HG03066 (cell line): ENCODE measurements at regions not wholly inside any gene's neighbourhood (a gene's known extent, or its start where the extent isn't known, plus 50 kb on each side); places are given as distances from the start of the nearest gene placed in this dataset.
"Not testable (repeated sequence)": the region's sequence is repeated elsewhere in the genome, so short reads cannot be mapped to it uniquely, and the experiment has no call there.

ENCODE experiments used
- ATAC-seq: cut with Tn5 transposase; IDR thresholded peaks from one replicate; pipeline ENCODE4 v1.9.1; 2021; ENCODE audit warnings: low read depth; ENCODE audit not compliant: unreplicated experiment

DNA sequence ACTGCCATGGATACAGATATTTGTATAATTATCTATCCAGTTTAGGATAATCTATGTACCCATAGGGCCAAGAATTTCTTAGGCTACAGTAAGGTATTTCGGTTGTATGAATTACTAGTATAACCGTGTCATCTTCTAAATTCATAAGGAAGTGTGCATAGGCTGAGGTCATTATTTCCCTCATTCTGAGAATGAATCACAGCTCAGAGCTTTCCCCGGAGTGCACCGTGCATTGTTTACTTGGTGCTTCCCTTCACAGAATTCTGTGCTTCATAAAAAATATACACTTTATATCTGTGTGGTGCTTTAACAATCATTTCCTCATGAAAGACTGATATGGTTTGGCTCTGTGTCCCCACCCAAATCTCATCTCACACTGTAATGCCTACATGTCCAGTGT is 514.1 kb downstream of the ETNK1 start:
- no peak for ATAC-seq

DNA sequence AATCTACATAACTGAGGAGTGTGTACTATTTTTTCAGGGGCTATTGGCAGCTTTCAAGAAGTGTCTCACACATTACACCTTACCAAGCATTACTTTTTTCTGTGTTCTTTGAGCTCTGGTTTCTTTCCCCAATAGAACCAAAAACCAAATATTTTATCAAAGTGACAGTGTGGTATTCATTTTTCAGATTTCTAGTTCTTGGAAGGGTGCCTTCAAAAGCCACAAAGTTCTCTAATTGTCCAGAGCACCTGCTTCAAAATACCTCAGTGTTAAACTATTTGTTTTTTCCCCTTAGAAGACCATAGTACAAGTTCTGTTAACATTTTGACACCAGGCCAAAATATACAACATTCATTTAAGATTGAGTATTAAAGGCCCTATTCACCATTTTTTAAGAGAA is 515.7 kb downstream of the ETNK1 start:
- ATAC-seq = no peak

DNA sequence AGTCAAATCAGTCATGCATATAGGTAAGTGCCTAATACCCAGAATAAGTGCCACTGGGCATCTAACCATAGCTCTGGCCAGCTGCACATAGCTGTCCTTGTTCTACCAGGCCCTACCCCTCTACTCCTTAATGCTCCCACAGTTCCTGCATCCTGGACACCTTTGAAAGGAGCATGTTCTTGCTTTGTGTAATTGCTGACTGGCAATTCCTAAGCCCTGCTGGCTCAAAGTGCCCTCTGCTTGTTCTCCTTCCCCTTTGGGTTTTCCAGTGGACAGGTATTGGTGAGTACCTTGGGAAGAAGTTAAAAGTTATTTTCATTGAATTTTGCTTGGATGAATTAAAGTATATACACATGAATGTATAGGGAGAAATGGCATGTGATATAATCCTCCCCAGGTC is 516.4 kb downstream of the ETNK1 start:
- ATAC-seq = no peak

DNA sequence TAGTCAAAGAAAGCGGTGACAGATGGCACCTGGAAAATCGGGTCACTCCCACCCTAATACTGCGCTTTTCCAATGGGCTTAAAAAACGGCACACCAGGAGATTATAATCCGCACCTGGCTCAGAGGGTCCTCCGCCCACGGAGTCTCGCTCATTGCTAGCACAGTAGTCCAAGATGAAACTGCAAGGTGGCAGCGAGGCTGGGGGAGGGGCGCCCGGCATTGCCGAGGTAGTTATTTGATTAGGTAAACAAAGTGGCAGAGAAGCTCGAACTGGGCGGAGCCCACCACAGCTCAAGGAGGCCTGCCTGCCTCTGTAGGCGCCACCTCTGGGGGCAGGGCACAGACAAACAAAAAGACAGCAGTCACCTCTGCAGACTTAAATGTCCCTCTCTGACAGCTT is 521.1 kb downstream of the ETNK1 start:
- not testable (repeated sequence) for ATAC-seq

DNA sequence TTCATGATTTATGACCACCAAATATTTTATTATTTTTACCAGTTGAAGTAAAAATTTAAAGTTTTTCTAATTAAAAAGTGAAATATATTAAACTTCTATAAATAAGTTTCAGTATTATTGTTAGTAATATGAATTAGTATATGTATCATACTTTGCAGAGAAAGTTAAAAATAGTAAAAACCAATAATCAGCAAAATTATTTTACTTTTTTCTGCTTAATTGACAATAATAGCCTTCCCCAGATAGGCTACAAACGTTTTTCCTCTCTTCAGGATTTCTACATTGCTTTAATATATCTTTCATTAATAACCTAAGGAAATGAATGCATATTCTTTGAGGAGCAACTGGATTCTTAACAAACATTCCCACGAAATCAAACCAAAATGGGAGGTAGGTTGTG is 543.5 kb downstream of the ETNK1 start:
- no peak for ATAC-seq

DNA sequence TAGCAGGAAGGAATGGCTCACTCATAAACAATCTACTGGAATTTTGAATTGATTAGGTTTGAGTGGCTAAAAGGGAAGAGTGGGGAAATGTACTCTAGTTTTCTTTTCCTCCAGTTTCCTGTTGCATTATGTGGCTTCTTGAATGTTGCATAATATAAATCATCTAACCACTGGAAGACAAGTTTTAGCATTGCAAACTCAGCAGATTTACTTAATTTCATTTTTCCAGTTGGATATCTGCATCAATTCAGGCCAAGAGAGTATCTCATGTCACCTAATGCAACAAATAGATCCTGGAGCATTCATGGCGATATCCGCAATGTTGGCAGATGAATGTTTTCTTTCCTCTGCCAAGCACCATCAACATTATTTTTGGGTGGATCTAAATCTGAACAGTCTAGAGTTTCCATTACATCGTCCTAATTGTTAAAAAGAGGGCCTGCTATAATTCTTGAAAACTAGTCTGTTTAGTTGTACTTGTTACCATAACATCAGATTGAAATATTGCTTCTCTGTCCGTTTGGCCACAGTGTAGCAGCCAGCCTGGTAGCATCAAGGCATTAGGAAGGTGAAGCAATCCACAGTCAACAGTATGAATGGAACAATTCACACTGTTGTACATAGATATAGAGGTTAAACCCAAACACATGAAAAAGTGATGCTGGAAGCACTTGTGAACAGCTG is 544.2 kb downstream of the ETNK1 start:
- no peak for ATAC-seq

DNA sequence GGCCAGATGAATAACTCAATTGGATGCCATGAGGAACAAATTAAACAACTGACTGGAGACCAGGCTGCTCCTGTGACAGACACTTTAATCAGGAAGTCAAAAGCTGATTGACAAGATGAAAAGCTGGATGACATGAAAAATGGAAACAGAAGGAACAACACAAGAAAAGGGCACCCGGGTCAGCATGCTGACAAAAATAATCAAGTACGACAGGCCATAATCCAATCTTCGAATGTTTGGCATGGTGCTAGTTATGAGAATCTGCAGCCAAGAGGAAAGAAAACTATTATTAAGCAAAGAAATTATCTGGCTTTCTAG is 544.7 kb downstream of the ETNK1 start:
- ATAC-seq = no peak

DNA sequence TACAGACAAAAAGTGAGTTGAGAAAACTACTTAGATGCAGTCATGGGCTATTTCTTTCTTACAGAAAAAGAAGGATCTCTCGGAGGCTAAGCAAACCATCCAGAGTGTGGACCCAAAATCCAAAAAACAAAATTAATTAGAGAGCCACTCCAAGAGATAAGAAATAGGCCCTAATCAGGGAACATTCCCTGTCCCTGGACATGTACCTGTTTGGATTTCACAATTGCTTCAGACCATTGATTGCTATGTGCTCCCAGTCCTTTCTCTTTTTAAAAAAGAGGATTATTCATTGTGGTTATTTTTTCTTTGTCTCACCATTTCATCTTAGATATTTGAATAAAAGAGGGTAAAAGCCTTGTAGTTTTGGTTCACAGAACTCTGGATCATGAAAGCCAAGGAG is 549.9 kb downstream of the ETNK1 start:
- ATAC-seq = no peak

DNA sequence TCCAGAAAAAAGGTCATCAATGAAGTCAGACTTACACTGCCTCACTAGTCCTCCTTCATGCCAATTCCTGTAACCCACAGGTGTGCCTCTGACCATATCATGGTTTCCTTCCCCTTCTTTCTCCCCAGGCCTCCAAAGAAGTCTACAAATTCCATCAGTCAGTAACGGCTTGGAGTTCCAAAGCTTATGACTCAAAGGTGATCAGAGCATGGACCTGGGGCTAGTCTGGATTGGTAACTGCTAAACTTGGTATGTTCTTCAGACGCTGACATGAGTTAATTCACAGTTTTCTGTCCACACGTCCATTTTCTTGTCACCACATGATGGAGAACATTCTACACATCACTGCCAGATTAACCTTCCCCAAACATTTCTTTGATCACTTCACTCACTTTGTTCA is 560.4 kb downstream of the ETNK1 start:
- no peak for ATAC-seq

DNA sequence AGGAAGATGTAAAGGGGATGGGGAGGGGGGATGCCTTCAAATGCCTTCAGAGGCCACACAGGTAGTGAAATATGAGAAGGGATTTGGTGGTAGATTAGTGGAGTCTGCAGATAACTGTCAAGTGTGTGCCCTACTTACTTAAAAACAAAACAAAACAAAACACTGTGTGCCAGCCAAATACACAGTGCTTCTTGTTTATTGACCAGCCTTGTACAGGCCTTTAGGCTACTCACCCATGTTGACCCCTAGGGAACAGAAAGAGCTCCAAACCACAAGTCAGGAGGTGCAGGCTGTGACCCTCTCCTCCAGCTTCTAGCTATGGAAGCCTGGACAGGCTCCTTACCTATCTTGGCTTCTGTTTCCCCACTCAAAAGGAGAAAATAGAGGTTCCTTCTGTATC is 562.0 kb downstream of the ETNK1 start:
- ATAC-seq = no peak

DNA sequence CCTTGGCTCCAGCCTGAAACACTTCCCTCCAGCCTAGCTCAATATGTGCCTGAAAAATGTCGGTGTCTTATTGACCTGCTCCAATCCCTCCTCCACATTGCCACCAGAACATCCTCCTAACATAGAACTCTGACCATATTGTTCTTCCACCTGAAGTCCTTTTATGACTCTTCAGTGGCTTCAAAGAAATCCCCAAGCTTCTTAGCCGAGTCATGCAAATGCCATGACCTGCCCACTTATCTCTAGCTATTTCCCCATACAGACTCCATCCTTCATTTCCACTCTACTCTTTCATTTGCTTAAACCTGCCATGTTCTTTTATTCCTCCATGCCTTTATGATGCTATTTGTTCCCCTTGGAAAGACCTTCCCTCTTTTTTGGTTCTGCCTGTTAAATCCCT is 568.6 kb downstream of the ETNK1 start:
- ATAC-seq = no peak

DNA sequence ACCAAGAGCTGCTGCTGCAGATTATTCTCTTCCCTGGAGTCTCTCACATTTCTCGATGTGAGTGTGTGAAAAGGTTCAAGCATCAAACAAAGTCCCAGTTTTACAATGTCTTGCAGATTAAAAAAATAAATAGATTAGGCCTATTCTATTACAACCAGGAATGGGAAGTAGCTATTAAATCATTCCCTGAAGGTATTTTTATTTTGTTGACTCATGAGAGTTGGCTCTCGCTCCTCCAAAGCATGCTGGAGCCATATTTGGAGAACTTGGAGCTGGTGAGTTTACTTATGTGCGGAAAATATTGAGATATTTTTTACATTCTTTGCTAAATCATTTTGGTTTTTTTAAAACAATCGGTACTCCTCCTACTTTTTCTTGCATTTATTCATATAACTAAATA is 572.3 kb downstream of the ETNK1 start:
- ATAC-seq = no peak

DNA sequence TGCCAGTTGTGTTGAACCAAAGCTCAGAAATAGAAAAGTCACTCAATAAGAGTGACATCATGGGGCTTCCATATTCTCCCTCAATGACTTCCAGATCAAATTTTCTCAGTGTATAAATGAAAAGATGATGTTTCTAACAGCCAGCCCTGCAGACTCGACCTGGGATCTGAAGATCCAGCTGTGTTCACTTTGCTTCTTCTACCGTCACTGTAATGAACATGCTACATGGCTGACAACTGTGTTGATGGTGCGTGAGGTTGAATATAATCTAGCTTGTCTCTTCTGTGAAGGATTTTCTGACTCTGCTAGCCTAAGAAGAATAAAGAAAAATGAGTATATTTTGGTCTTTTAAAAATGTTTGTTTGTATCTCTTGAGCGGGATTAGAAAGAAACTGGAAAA is 577.8 kb downstream of the ETNK1 start:
- ATAC-seq = no peak

DNA sequence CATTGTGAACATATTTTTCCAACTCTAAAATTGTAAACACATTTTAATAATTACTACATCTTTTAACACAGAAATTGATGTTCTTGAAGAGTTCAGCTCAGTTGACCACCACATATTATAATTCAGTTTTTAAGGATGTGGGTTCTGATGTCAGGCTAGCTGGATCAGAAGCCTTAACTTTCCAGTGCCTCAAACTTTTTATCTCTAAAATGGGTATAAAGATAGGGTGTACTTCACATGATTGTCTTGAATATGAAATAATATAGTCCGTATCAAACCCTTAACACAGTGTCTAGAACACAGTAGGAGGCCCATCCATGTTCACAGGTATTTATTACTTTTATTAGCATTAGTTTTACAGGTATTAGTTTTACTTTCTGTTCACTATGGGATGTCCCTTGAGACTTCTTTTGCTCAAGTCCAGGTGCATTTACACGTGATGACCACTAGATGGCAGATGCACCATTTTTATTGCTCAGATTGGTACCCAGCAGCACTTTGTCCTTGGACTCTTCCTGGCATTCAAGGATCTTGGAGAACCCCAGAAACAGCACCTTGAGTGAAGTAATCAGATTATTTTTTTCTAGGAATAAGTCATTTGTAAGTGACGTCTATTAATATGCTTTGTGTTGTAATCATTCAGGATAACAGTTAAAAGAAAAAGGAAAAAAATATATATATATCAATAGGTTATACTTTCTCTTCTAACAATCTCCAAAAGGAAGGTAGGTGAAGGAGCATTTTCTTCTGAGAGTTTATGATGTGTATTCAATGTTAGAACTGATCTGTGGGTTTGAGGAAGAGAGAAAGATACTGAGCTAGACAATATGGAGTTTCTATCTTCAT is 580.2 kb downstream of the ETNK1 start:
- ATAC-seq = peak; percentile 98

DNA sequence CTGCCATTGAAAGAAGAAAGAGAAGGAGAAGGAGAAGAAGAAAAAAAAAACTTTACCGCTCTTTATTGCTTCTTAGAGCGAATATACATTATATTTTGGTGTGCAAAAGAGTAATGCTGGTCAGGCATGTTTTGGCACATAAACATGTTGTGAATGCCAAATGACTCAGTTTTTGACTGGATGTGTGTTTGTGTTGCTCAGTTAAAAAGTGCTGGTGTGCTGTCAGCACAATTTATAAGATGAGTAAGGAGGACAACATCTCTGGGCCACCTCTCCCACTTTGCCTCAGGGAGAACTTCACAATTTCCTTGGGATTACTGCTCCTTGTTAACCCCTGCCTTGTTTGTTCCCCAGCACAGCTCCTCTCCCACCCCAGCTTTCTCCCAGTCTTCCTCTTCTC is 584.8 kb downstream of the ETNK1 start:
- no peak for ATAC-seq

DNA sequence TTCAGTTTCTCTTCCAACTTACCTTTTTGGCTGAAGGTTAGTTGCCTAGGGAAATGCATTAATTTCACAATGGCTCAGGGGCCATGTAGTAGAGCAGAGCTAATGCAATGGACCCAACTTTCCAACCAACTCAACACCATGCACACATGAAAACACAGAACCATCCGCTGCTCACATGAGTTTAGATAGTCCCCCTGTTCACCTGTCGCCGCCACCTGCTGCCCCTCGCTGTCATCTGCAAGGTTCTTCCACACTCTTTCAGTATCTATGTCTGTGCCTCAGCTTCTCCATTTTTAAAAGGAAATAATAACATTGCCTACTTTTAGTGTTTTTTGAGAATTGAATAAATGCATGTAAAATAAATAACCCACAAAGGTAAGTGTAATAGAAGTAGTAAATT is 585.6 kb downstream of the ETNK1 start:
- ATAC-seq = no peak

DNA sequence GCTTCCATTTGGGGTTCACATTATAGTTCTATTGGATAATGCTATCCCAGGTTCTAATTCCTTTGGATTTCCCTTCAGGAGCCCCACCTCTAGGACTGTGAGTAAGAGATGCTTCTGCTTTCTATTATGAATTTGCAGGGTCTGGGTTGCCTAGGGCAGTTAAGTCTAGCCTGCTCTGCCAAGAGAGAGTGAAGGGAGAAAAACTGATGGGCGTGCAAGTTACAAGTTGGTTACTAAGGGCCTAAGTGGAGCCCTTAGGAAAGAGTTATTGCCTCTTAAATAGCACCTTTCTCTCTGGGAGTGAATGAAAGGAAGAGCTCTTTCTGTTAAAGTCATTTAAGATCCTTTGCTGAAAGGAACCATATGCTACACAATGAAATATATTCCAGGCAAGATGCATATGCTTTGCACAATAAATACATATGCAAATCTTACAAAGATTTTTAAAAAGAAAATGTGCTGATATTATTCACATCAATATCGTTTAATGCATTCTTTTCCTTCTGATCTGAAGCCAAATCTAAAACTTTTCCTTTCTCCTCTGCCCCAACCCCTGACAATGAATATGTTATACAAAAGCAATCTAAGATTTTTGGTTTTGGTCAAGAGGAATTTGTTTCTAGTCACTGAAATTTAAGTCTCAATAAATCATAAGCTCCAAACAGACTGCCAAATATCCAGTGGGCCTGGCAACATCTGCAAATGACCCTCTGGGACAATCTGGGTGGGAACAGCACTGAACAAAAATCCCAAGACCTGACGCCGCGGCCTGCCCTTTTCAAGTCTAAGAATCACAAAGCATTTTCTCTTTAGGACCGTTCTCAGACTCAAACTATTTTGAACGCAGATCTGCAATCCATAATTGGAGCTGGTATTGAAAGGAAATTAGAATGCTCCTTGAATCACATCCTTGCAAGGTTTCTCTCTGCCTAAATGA is 586.7 kb downstream of the ETNK1 start:
- ATAC-seq = no peak

DNA sequence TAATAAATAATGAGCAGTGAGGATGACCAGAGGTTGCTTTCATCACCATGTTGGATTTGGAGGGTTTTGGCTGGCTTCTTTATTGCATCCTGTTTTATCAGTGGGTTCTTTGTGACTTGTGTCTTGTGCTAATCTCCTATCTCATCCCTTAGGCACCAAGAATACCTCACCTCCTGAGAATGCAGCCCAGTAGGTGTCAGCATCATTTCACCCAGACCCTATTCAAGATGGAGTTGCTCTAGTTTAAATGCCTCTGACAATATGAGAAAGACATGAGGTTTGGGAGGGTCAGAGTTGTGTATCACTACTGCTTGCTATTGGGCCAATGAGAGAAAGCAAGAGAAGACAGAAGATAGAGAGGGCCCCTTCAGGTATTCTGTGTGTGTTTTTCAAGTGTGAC is 592.2 kb downstream of the ETNK1 start:
- no peak for ATAC-seq

DNA sequence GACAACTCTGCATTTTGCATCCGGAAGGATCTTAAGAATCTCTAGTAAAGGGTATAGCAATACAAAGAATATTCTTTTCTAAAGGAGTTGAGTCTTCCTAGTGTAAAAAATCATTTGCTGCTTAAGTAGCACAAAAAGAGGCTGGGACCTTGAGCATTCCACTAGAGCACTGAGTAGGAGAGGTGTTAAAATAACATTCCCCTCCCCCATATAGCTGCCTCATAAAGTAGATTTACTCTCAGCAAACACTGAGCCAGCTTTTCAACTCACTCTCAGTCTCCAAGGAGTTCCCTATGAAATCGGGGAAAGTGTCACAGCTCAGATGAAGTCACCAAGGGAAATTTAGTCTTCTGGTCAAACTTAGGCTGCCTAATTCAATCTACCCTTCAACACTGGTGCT is 592.7 kb downstream of the ETNK1 start:
- no peak for ATAC-seq

DNA sequence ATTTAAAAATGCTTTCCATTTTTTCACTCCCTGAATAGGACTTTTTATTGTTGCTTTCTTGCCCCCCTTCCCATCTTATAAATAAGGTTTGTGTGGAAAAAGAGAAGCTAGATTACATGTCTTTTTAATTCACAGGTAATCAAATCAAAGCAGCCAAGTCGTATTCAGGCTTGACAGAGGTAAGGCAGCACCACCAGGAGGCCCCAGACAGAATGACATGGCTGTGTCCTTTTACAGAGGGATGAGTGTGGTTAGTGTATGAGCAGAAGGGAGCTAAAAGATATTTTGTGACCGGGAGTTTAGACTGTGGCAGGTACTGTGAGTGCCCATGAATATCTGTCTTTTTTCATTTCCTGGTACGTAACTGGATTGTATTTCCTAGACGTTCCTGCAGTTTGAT is 596.1 kb downstream of the ETNK1 start:
- no peak for ATAC-seq

DNA sequence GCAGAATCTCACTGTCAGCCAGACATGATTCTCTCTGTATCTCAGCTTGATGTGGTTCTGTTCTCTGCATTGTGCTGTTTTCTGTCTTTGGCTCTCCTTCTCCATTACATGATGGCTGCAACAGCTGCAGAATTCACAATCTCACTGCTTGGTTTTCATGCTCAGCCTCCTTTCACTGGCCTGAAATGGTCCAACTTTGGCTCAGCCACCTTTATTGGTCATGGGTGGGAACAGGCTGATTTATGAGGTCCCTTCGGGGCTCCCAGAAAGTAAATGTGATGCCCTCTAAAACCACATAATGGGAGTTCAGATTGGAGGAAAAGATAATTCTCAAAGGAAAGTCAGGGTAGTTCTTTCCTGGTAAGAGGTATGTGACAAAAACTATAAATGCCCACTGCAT is 597.0 kb downstream of the ETNK1 start:
- no peak for ATAC-seq
